BJ (cell line): ENCODE measurements at regions not wholly inside any gene's neighbourhood (a gene's known extent, or its start where the extent isn't known, plus 50 kb on each side); places are given as distances from the start of the nearest gene placed in this dataset.

Experiments used
- CTCF ChIA-PET: fragments of 350-600 bp; formaldehyde crosslinking; extraction: SDS; loops from one replicate; lab custom pipeline; 2021; ENCODE audit warnings: antibody characterized with exemption, inconsistent platforms; lab: Yijun Ruan, JAX
- POLR2A ChIA-PET: fragments of 300-600 bp; sonication (Branson Sonifier 250); formaldehyde crosslinking; extraction: SDS; loops from one replicate; lab custom pipeline; 2021; ENCODE audit warnings: antibody characterized with exemption; lab: Charles Lee
- DNase-seq: peaks from one replicate; pipeline ENCODE4 v3.0.0-alpha.2; 2011; ENCODE audit warnings: low read depth
- H3K27me3 ChIP-seq: 2 replicates; pipeline ENCODE4 v1.6.0; 2011; ENCODE audit warnings: low read length; ENCODE audit not compliant: control insufficient read depth, insufficient read depth
- H3K36me3 ChIP-seq: 2 replicates; pipeline ENCODE4 v1.5.1; 2011; ENCODE audit warnings: low read length; ENCODE audit not compliant: control insufficient read depth, insufficient read depth
- H3K4me3 ChIP-seq: 2 replicates; pipeline ENCODE4 v1.5.1; 2011; ENCODE audit warnings: low read depth, mild to moderate bottlenecking, control low read depth, low read length
- TF ChIP-seq, protein P1 (sequence below): IDR thresholded peaks from 2 replicates; pipeline ENCODE4 v1.5.1; 2011; ENCODE audit warnings: low read depth, mild to moderate bottlenecking, control low read depth, inconsistent platforms, low read length, moderate library complexity; ENCODE audit not compliant: insufficient read depth

DNA sequence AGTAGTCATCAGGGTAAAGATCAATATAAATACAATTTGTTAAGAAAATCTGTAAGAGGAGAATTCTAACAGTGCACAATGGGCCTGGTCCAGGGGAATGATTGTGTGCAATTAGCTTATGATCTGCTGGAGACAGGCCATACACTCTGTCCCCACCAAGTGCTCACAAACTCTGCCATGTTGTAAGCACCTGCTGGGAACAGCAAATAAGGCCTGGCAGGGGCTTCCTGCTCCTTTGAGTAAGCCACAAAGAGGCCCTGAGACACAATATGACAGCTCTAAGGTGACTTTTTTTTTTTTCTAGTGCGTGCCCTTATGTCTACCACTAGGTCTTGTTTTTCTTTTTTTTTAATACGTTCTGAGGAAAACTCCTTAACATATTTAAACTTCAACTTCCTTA is 866.3 kb upstream of the PCDH7 start:
- Histone ChIP-seq H3K36me3 (no peaks in the 10 kb centered on the region), H3K4me3 (no peak overlapping the region), H3K27me3 (no peaks in the 10 kb centered on the region)
- no peak for DNase-seq
- TF ChIP-seq, protein P1, sequence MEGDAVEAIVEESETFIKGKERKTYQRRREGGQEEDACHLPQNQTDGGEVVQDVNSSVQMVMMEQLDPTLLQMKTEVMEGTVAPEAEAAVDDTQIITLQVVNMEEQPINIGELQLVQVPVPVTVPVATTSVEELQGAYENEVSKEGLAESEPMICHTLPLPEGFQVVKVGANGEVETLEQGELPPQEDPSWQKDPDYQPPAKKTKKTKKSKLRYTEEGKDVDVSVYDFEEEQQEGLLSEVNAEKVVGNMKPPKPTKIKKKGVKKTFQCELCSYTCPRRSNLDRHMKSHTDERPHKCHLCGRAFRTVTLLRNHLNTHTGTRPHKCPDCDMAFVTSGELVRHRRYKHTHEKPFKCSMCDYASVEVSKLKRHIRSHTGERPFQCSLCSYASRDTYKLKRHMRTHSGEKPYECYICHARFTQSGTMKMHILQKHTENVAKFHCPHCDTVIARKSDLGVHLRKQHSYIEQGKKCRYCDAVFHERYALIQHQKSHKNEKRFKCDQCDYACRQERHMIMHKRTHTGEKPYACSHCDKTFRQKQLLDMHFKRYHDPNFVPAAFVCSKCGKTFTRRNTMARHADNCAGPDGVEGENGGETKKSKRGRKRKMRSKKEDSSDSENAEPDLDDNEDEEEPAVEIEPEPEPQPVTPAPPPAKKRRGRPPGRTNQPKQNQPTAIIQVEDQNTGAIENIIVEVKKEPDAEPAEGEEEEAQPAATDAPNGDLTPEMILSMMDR: no peak
- ChIA-PET POLR2A (no interaction called here), CTCF (no interaction called here)

DNA sequence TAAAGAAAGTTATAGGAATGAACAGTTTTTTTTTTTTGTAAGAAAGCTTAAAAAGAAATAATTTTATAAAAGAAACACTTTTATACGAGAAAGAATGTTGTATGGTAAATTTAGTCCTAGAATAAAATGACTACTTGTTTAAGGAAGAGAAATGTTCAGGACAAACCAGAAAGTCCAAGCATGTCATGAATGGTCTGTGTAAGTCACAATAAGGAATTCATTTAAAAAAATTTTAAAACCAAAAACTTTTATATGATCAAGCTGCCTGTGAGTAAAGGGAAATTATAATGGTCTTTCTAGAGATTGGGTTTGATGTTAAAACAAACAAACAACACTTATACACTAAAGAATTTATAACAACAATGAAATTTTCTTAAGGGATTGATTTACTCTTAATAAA is 858.9 kb upstream of the PCDH7 start:
- Histone ChIP-seq H3K36me3 (no peaks in the 10 kb centered on the region), H3K4me3 (no peak overlapping the region), H3K27me3 (no peaks in the 10 kb centered on the region)
- CTCF ChIA-PET: no interaction called here
- TF ChIP-seq, protein P1: no peak
- DNase-seq: no peak
- POLR2A ChIA-PET: no interaction called here

DNA sequence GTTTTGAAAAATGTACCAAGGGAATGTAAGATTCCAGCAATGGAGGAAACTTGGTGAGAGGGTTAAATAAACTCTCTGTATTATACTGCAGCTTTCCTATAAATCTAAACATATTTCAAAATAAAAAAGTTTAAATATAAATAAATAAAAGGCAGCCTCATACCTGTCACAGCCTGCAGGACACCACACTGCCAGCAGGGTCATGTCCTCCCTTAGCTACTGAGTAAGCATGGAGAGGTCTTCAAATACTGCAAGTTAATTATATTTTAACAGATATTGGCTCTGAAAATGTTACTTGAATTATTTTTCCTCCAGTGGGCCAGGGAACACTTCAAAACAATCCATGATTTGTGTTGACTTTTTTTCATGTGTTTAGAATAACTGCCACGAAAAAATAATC is 852.8 kb upstream of the PCDH7 start:
- POLR2A ChIA-PET: no interaction called here

DNA sequence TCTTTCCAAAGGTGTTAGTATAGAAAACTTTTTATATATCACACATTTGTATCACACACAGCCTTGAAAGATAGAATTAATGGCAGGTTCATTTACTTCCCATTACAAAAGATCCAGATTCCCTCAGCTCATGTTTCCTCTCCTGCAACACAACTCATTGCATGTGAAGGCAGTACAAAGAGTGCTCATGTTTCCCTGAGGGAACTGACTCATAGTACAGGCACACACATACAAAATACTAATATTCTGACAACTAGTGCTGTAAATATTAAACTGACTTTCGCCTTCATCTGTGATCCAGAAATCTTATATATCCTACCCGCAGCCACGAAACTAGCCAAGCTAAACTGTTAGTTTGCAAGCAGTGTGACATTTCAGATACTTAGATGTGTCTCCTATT is 819.8 kb upstream of the PCDH7 start:
- ChIA-PET POLR2A (no interaction called here), CTCF (no interaction called here)
- H3K36me3 ChIP-seq: no peaks in the 10 kb centered on the region
- no peak overlapping the region for H3K4me3 ChIP-seq
- H3K27me3 ChIP-seq: no peaks in the 10 kb centered on the region
- DNase-seq: no peak
- TF ChIP-seq, protein P1: no peak

More for the DNA sequence above, 852.8 kb upstream of the PCDH7 start:
- CTCF ChIA-PET: no interaction called here
- Histone ChIP-seq H3K4me3 (no peak overlapping the region), H3K27me3 (no peaks in the 10 kb centered on the region), H3K36me3 (no peaks in the 10 kb centered on the region)
- TF ChIP-seq, protein P1: no peak
- no peak for DNase-seq

DNA sequence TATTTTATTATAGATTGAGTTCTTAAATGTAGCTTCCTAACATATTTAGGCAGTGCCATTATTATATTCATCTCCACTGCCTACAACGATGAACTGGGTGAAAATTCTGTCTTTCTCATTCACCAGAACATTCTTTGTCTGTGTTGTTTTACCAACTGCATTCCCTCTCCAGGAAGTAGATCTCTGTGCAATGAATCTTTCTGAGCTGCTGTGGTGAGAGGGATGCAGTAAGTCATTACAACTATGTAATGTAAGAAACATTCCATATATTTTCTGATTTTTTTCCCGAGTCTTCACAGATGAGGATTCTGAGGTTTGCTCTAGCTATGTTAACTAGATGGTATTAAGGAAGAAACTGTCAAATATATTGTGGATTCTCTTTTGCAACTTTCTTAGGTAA is 811.9 kb upstream of the PCDH7 start:
- POLR2A ChIA-PET: no interaction called here
- CTCF ChIA-PET: interaction anchor here (0.6 kb wide), 1 partner anchor 12 kb away, joined by 3 read pairs; no protein-coding TSS in a partner anchor
- H3K36me3 ChIP-seq: no peaks in the 10 kb centered on the region
- DNase-seq: no peak
- no peaks in the 10 kb centered on the region for H3K27me3 ChIP-seq
- no peak overlapping the region for H3K4me3 ChIP-seq
- TF ChIP-seq, protein P1: no peak
